Thyroid gland (tissue), 4 donors: ENCODE measurements at regions not wholly inside any gene's neighbourhood (a gene's known extent, or its start where the extent isn't known, plus 50 kb on each side); places are given as distances from the start of the nearest gene placed in this dataset.

Experiments used
- DNase-seq, 2 donors: peaks; one replicate each; pipeline ENCODE4 v3.0.0-alpha.2; 2019
- H3K27ac ChIP-seq, 3 donors: fragments of 200-600 bp; sonication (generic); 1 replicate in 2 of 3; 2 replicates in 1 of 3; pipeline ENCODE4 v1.5.1; 2016 to 2019; ENCODE audit warnings: mild to moderate bottlenecking in 1 of 3, moderate library complexity in 1 of 3
- H3K27me3 ChIP-seq: fragments of 200-600 bp; sonication (generic); one replicate; pipeline ENCODE4 v1.5.1; 2019
- H3K36me3 ChIP-seq, 2 donors: fragments of 200-600 bp; sonication (generic); one replicate each; pipeline ENCODE4 v1.5.1; 2016 to 2019
- H3K4me1 ChIP-seq, 2 donors: fragments of 200-600 bp; sonication (generic); one replicate each; pipeline ENCODE4 v1.5.1; 2017 to 2019
- H3K4me3 ChIP-seq, 3 donors: fragments of 200-600 bp; sonication (generic); replicated peaks in 1 of 3; 1 replicate in 2 of 3; 2 replicates in 1 of 3; pipeline ENCODE4 v1.5.1; 2016; ENCODE audit warnings: mild to moderate bottlenecking in 1 of 3
- H3K9me3 ChIP-seq: fragments of 200-600 bp; sonication (generic); one replicate; pipeline ENCODE4 v1.5.1; 2017
- POLR2A ChIP-seq, 2 donors: fragments of 450-650 bp; IDR thresholded peaks; one replicate each; pipeline ENCODE4 v1.6.1; 2017; ENCODE audit warnings: antibody characterized with exemption in 2 of 2, mild to moderate bottlenecking in 2 of 2, moderate library complexity in 1 of 2
- WGBS, 2 donors: methylation state at CpG; one replicate each; pipeline ENCODE4 v1.1.5; 2017; 5-methylcytosine and 5-hydroxymethylcytosine counted together
- intact Hi-C: fragments of 100-400 bp; cut with DNase I; formaldehyde crosslinking; loops from one replicate; pipeline ENCODE4 v1.15.1; 2023
- TF ChIP-seq, protein P1 (sequence below), 6 experiments: fragments of 200-600 bp in 3 of 6; fragments of 450-650 bp in 3 of 6; sonication (generic) in 3 of 6; IDR thresholded peaks; one replicate each; pipeline ENCODE4 v1.5.1; 2016 to 2019; ENCODE audit warnings: antibody characterized with exemption in 6 of 6, mild to moderate bottlenecking in 2 of 6, inconsistent platforms in 1 of 6, moderate library complexity in 1 of 6

- Histone ChIP-seq H3K27ac (no peak overlapping the region), H3K36me3 (no peaks in the 10 kb centered on the region), H3K9me3 (no peaks in the 10 kb centered on the region), H3K4me1 (no peaks in the 10 kb centered on the region), H3K27me3 (no peaks in the 10 kb centered on the region), H3K4me3 (no peak overlapping the region)
- 90 to 100% methylated on average over 3 of the region's 3 CpGs for WGBS, 2 donors
- TF ChIP-seq POLR2A (IDR thresholded peaks at IDR 0.05) = no peak
- DNase-seq = no peak
- intact Hi-C loops = no loop called here
These were observed 149.0 kb downstream of the AASDH start for GRCh38 chr4:56238251-56238650.

DNA sequence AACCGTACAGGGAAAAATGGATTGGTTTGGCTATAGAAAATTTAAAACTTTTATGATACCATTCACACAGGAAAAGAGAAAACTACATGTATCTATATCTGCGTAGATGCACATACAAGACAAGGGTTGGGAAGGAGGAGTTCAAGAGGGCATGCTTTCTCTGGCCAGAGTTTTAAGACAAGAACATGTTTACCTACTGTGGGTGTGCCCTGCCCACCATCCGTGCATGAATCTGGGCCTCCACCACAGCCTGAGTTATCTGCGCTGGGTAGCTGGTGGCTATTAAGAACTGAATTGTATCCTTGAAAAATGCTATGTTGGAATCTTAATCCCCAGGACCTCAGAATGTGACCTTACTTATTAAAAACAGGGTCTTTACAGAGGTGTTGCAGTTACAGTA, 151.6 kb downstream of the AASDH start:
- no peaks in the 10 kb centered on the region for H3K4me1 ChIP-seq
- intact Hi-C loops = no loop called here

GRCh38 chr4:56235011-56235410, 152.3 kb downstream of the AASDH start:
- no peak for TF ChIP-seq POLR2A (IDR thresholded peaks at IDR 0.05)
- TF ChIP-seq, protein P1, sequence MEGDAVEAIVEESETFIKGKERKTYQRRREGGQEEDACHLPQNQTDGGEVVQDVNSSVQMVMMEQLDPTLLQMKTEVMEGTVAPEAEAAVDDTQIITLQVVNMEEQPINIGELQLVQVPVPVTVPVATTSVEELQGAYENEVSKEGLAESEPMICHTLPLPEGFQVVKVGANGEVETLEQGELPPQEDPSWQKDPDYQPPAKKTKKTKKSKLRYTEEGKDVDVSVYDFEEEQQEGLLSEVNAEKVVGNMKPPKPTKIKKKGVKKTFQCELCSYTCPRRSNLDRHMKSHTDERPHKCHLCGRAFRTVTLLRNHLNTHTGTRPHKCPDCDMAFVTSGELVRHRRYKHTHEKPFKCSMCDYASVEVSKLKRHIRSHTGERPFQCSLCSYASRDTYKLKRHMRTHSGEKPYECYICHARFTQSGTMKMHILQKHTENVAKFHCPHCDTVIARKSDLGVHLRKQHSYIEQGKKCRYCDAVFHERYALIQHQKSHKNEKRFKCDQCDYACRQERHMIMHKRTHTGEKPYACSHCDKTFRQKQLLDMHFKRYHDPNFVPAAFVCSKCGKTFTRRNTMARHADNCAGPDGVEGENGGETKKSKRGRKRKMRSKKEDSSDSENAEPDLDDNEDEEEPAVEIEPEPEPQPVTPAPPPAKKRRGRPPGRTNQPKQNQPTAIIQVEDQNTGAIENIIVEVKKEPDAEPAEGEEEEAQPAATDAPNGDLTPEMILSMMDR (IDR thresholded peaks at IDR 0.05) = no peak
- H3K27me3 ChIP-seq = no peaks in the 10 kb centered on the region
- H3K9me3 ChIP-seq = no peaks in the 10 kb centered on the region
- intact Hi-C loops = no loop called here
- no peak for DNase-seq
- H3K4me3 ChIP-seq = no peak overlapping the region
- WGBS, 2 donors = 90 to 92% methylated on average over 3 of the region's 3 CpGs
- H3K27ac ChIP-seq = no peak overlapping the region
- H3K4me1 ChIP-seq = no peaks in the 10 kb centered on the region
- H3K36me3 ChIP-seq = no peaks in the 10 kb centered on the region

More for the DNA sequence above, 151.6 kb downstream of the AASDH start:
- H3K9me3 ChIP-seq = no peaks in the 10 kb centered on the region
- no peaks in the 10 kb centered on the region for H3K27me3 ChIP-seq
- no peaks in the 10 kb centered on the region for H3K36me3 ChIP-seq
- no peak overlapping the region for H3K4me3 ChIP-seq
- TF ChIP-seq POLR2A (IDR thresholded peaks at IDR 0.05) = no peak
- TF ChIP-seq, protein P1 (IDR thresholded peaks at IDR 0.05) = no peak
- no peak overlapping the region for H3K27ac ChIP-seq
- DNase-seq = no peak
- WGBS, 2 donors = 83 to 92% methylated on average over 4 of the region's 4 CpGs

- H3K27ac ChIP-seq = no peak overlapping the region
- no peak overlapping the region for H3K4me3 ChIP-seq
- no peaks in the 10 kb centered on the region for H3K36me3 ChIP-seq
- no peaks in the 10 kb centered on the region for H3K9me3 ChIP-seq
- no peaks in the 10 kb centered on the region for H3K4me1 ChIP-seq
- WGBS, 2 donors = 81 to 91% methylated on average over 1 of the region's 1 CpG
- no peak for TF ChIP-seq POLR2A (IDR thresholded peaks at IDR 0.05)
- TF ChIP-seq, protein P1 (IDR thresholded peaks at IDR 0.05) = no peak
- no peak for DNase-seq
- H3K27me3 ChIP-seq = no peaks in the 10 kb centered on the region
- intact Hi-C loops = no loop called here
These were observed 153.2 kb downstream of the AASDH start for GRCh38 chr4:56234098-56234497.

DNA sequence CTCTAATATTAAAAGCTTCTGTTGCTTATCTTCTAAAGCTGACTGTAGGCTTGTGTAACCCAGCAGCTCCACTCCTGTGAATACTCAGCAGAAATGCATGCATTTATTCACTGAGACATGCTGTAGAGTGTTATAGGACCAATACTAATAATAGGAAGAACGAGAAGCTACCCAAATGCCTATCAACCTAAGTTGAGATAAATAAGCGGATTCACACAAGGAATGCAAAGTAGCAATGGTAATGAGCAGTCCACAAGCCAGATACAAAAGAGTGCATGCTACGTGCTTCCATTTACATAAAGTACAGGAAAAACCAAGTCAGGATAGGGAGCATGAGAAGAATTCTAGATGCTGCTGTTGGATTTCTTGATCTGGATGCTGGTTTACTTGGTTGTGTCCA, 155.9 kb downstream of the AASDH start:
- no peaks in the 10 kb centered on the region for H3K4me1 ChIP-seq
- intact Hi-C loops = no loop called here
- TF ChIP-seq POLR2A (IDR thresholded peaks at IDR 0.05) = no peak
- TF ChIP-seq, protein P1 (IDR thresholded peaks at IDR 0.05) = no peak
- no peak for DNase-seq
- no peak overlapping the region for H3K4me3 ChIP-seq
- no peaks in the 10 kb centered on the region for H3K36me3 ChIP-seq
- 77 to 82% methylated on average over 3 of the region's 3 CpGs for WGBS, 2 donors
- H3K27me3 ChIP-seq = no peaks in the 10 kb centered on the region
- H3K9me3 ChIP-seq = no peaks in the 10 kb centered on the region
- no peak overlapping the region for H3K27ac ChIP-seq

DNA sequence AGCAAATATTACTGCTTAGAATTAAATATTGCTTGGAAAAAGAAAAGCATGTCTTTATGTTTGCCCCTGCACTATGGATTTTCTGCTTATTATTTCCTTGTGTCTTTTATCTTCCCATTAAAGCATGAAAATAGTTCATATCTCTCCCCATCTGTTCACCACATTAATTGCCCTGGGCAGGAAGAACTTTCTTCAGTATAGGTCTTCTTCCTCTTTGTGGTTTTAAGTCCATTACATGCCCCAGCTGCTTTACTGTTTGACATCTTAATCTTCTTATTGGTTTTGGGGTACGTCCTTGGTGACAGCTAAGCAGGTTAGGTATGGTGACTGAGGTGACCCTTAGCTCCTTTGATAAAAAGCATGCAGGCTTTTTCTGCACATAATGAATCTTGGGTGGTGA, 157.3 kb downstream of the AASDH start:
- Histone ChIP-seq H3K9me3 (no peaks in the 10 kb centered on the region), H3K27me3 (no peaks in the 10 kb centered on the region), H3K4me1 (no peaks in the 10 kb centered on the region), H3K4me3 (no peak overlapping the region), H3K27ac (no peak overlapping the region), H3K36me3 (no peaks in the 10 kb centered on the region)
- WGBS, 2 donors = 33 to 41% methylated on average over 1 of the region's 1 CpG
- no peak for DNase-seq
- TF ChIP-seq, protein P1 (IDR thresholded peaks at IDR 0.05) = no peak
- TF ChIP-seq POLR2A (IDR thresholded peaks at IDR 0.05) = no peak
- intact Hi-C loops = no loop called here
